ENCODE measurements at regions not wholly inside any gene's neighbourhood (a gene's known extent, or its start where the extent isn't known, plus 50 kb on each side); places are given as distances from the start of the nearest gene placed in this dataset.

DNA sequence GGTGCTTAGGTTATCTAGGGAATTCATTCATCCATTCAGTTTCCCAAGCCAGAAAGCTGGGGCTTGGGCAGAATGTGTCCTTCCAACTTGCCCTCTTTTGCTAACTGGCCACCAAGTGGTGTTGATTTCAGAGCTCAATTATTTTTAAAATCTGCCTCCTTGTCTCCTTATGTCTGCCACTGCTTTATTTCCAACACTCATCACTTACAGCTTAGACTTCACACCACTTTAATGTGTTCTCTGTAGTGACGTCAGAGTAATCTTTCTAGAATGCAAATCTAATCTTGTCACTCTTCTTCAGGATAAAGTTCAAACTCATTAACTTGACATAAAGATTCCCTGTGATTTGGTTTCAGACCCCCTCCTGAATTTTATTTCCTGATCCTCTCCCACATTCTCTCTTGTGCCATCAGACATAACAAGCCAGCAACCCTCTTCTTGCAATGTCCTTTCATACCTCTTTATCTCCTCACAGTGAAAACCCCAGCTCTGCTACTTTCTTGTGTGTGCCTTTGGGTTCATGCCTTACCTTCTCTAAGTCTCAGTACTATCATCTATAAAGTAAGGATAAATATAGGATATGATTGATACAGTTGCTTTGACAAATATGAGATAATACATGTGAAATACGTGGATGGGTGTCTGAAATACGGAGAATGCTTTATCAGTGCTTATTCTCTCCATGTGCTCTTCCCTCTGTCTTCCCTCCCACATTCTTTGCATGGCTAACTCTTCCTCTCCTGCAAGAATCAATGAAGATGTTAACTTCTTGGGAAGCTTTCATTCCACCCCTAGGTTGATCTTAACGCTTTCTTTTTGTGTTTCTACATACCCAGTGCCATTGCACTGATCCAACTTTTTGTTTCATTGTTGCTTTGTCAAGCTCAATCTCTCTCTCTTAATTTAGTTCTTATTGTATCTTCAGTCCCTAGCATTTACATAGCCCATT is 522.7 kb upstream of the FZD8 start:
- no peak for TF ChIP-seq TAF1 (IDR thresholded peaks at IDR 0.05; ENCODE audit: borderline replicate concordance, low read depth, low read length)
- no peak for TF ChIP-seq POLR2A (IDR thresholded peaks at IDR 0.05; ENCODE audit: low read depth, low read length)
- no peak for TF ChIP-seq POLR2AphosphoS5 (IDR thresholded peaks at IDR 0.05; ENCODE audit: low read depth, low read length)
- no peak for DNase-seq (ENCODE audit: insufficient read length)
- FAIRE-seq: no peak

DNA sequence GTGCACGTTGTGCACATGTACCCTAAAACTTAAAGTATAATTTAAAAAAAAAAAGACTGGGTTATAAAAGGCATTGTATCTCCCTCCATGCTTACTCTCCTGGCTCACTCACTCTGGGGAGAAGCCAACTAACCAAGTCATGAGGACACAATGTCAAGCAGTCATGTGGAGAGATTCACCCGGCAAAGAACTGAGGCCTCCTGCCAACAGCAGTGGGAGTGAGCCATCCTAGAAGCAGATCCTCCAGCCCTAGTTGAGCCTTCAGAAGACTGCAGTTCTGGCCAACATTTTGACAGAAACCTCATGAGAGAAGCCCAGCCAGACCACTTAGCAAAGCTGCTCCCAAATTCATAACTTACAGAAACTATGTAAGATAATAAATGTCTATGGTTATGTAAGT is 521.7 kb upstream of the FZD8 start:
- FAIRE-seq: no peak
- DNase-seq (ENCODE audit: insufficient read length): no peak
- TF ChIP-seq POLR2A (IDR thresholded peaks at IDR 0.05; ENCODE audit: low read depth, low read length) (no peak), TAF1 (IDR thresholded peaks at IDR 0.05; ENCODE audit: borderline replicate concordance, low read depth, low read length) (no peak), POLR2AphosphoS5 (IDR thresholded peaks at IDR 0.05; ENCODE audit: low read depth, low read length) (no peak)

GRCh38 chr10:36157486-36157885 is 515.4 kb upstream of the FZD8 start:
- DNase-seq (ENCODE audit: insufficient read length) (no peak), FAIRE-seq (no peak)
- no peak for TF ChIP-seq POLR2AphosphoS5 (IDR thresholded peaks at IDR 0.05; ENCODE audit: low read depth, low read length)

DNA sequence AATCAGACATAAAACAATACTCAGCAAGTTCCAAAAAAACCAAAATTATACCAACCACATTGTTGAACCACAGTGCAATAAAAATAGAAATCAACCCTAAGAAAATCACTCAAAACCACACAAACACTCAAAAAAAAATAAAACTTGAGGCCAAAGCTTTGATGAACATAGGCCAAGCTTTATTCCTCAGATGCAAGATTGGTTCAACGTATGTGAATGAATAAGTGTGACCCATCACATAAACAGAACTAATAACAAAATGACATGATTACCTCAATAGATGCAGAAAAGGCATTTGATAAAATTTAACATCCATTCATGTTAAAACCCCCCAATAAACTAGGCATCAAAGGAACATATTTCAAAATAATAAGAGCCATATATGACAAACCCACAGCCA is 506.1 kb upstream of the FZD8 start:
- TF ChIP-seq POLR2A (IDR thresholded peaks at IDR 0.05; ENCODE audit: low read depth, low read length): no peak
- no peak for TF ChIP-seq TAF1 (IDR thresholded peaks at IDR 0.05; ENCODE audit: borderline replicate concordance, low read depth, low read length)
- no peak for TF ChIP-seq POLR2AphosphoS5 (IDR thresholded peaks at IDR 0.05; ENCODE audit: low read depth, low read length)
- no peak for FAIRE-seq
- DNase-seq (ENCODE audit: insufficient read length): no peak

DNA sequence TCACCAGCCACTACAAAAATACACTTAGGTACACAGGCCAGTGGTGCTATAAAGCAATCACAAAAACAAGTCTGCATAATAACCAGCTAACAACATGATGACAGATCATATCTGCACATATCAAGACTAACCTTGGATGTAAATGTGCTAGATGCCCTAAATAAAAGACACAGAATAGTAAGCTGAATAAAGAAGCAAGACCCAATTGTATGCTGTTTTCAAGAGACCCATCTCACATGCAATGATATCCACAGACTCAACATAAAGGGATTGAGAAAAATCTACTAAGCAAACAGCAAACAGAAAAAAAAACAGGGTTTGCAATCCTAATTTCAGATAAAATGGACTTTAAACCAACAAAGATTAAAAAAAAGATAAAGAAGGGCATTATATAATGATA is 505.4 kb upstream of the FZD8 start:
- TF ChIP-seq POLR2A (IDR thresholded peaks at IDR 0.05; ENCODE audit: low read depth, low read length): no peak
- no peak for TF ChIP-seq TAF1 (IDR thresholded peaks at IDR 0.05; ENCODE audit: borderline replicate concordance, low read depth, low read length)
- no peak for TF ChIP-seq POLR2AphosphoS5 (IDR thresholded peaks at IDR 0.05; ENCODE audit: low read depth, low read length)
- FAIRE-seq: no peak
- DNase-seq (ENCODE audit: insufficient read length): no peak

DNA sequence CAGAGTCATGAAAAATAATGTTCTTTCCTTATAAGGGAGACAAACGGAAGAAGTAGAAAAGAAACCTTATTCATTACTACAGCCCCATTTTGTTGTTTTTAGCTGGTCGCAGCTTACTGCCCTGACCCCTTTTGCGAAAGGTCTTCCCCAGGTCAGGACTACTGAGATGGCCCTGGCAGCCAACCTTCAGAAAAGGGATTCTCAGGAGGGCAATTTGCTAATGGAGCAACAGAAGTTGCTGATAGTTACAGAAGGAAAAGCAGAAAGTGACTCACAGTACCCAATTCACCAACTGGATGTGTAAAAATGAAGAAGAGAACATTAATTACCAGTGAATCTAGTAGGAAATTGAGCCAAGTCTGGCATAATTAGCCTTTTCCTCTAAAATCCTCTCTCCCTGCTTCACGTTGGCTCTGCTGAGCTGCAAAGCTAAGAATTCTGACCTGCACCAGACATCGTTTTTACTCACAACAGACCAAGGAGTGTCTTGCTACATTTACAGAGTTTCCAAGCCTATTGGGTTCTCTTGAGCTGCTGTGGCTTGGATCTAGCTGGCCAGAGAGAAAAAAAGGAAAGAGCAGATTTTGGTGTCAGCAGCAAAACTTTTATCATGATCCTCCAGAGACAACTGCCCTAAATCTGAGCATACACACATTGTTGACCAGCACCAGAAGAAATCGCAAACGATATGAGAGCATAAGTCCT is 499.9 kb upstream of the FZD8 start:
- no peak for TF ChIP-seq POLR2AphosphoS5 (IDR thresholded peaks at IDR 0.05; ENCODE audit: low read depth, low read length)
- DNase-seq (ENCODE audit: insufficient read length): no peak
- FAIRE-seq: no peak

DNA sequence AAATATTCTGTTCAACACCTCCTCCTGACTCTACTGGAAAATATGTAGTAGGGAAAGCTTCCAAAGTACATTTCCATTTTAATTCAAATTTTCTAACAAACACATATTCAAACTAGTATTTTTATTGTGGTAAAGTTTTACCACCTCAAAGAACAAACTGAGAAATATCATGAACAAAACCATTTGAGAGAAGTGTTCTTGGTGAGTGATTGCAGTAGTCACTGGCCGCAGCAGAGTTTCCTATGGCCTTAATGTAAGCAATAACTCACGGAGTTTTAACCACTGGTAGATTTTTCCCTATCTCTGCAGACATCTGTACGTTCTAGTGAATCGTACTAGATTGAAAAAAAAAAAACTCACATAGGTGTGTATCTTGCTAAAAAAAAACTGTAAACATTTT is 487.0 kb upstream of the FZD8 start:
- FAIRE-seq (no peak), DNase-seq (ENCODE audit: insufficient read length) (no peak)
- TF ChIP-seq POLR2A (IDR thresholded peaks at IDR 0.05; ENCODE audit: low read depth, low read length) (no peak), POLR2AphosphoS5 (IDR thresholded peaks at IDR 0.05; ENCODE audit: low read depth, low read length) (no peak), TAF1 (IDR thresholded peaks at IDR 0.05; ENCODE audit: borderline replicate concordance, low read depth, low read length) (no peak)

GRCh38 chr10:36126076-36126475 is 484.0 kb upstream of the FZD8 start:
- TF ChIP-seq TAF1 (IDR thresholded peaks at IDR 0.05; ENCODE audit: borderline replicate concordance, low read depth, low read length): no peak
- TF ChIP-seq POLR2A (IDR thresholded peaks at IDR 0.05; ENCODE audit: low read depth, low read length): no peak
- TF ChIP-seq POLR2AphosphoS5 (IDR thresholded peaks at IDR 0.05; ENCODE audit: low read depth, low read length): no peak
- DNase-seq (ENCODE audit: insufficient read length) (no peak), FAIRE-seq (no peak)

DNA sequence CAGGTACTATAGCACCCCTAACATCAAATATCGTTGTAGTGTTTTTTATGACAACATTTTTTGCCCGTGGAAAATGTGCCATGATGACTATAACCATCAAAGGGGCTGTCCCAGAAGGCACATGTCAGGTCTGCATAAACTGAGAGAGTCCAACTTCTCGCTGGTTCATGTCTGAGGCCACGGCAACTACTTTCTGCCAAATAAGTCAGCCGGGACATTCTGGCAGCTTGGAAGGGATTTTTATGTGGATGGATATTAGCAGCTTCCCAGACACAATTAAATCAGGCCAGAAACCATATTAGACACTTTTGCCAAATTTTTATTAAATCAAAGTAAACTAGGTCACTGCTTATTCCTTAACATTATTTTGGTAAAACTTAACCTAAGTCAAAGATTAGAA is 477.4 kb upstream of the FZD8 start:
- FAIRE-seq: no peak
- TF ChIP-seq POLR2A (IDR thresholded peaks at IDR 0.05; ENCODE audit: low read depth, low read length): no peak
- no peak for TF ChIP-seq TAF1 (IDR thresholded peaks at IDR 0.05; ENCODE audit: borderline replicate concordance, low read depth, low read length)
- no peak for TF ChIP-seq POLR2AphosphoS5 (IDR thresholded peaks at IDR 0.05; ENCODE audit: low read depth, low read length)
- no peak for DNase-seq (ENCODE audit: insufficient read length)

- no peak for TF ChIP-seq POLR2A (IDR thresholded peaks at IDR 0.05; ENCODE audit: low read depth, low read length)
- no peak for TF ChIP-seq POLR2AphosphoS5 (IDR thresholded peaks at IDR 0.05; ENCODE audit: low read depth, low read length)
- no peak for TF ChIP-seq TAF1 (IDR thresholded peaks at IDR 0.05; ENCODE audit: borderline replicate concordance, low read depth, low read length)
- FAIRE-seq: no peak
- DNase-seq (ENCODE audit: insufficient read length): no peak
Measured at GRCh38 chr10:36118314-36118713, 476.2 kb upstream of the FZD8 start.

- no peak for FAIRE-seq
- DNase-seq (ENCODE audit: insufficient read length): no peak
- no peak for TF ChIP-seq POLR2AphosphoS5 (IDR thresholded peaks at IDR 0.05; ENCODE audit: low read depth, low read length)
Measured at GRCh38 chr10:36117890-36118289, 475.8 kb upstream of the FZD8 start.

DNA sequence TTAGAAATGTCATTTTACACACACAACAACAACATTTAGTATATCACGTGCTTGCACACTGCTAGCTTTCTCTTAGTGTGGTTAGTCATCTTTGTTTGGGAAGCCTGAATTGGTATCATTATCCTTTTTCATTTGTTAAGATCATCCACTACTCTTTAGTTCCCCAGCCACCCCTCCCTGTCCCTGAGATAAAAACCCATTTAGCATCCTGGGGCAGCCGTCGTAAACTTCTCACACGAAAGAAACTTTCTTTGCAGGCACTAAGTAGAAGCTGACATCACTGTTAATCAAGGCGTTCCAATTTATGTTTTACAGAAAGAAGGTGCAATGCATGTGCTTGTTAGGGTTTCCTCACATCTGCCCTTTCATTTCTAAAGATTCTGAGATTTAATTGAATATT is 475.1 kb upstream of the FZD8 start:
- DNase-seq (ENCODE audit: insufficient read length) (no peak), FAIRE-seq (no peak)
- TF ChIP-seq TAF1 (IDR thresholded peaks at IDR 0.05; ENCODE audit: borderline replicate concordance, low read depth, low read length) (no peak), POLR2AphosphoS5 (IDR thresholded peaks at IDR 0.05; ENCODE audit: low read depth, low read length) (no peak), POLR2A (IDR thresholded peaks at IDR 0.05; ENCODE audit: low read depth, low read length) (no peak)

Data from GM12892 (cell line).